Keratinocyte (primary cell): ENCODE measurements at regions not wholly inside any gene's neighbourhood (a gene's known extent, or its start where the extent isn't known, plus 50 kb on each side); places are given as distances from the start of the nearest gene placed in this dataset.

Source experiments
- DNase-seq: peaks from one replicate; pipeline ENCODE4 v3.0.0-alpha.2; 2011; ENCODE audit warnings: low read depth, missing footprints, low spot score
- FAIRE-seq: peaks from 2 replicates; lab custom pipeline; 2011; peaks lifted over from hg19 to GRCh38; lab: Jason Lieb, UNC
- H2AFZ ChIP-seq: 2 replicates; pipeline ENCODE4 v1.6.0; 2012; ENCODE audit warnings: low read length, control low read depth, inconsistent platforms; ENCODE audit not compliant: control insufficient read depth
- H3K27ac ChIP-seq: 2 replicates; pipeline ENCODE4 v1.5.1; 2011; ENCODE audit warnings: low read length; ENCODE audit not compliant: control insufficient read depth, insufficient read depth
- H3K27me3 ChIP-seq: 3 replicates; pipeline ENCODE4 v1.6.0; 2011; ENCODE audit warnings: low read length; ENCODE audit not compliant: control insufficient read depth, insufficient read depth; ENCODE audit errors: extremely low read depth
- H3K36me3 ChIP-seq, 2 experiments: 2 replicates in 1 of 2; 3 replicates in 1 of 2; pipeline ENCODE4 v1.5.1; 2011; ENCODE audit warnings: low read length in 2 of 2, mild to moderate bottlenecking in 1 of 2; ENCODE audit not compliant: control insufficient read depth in 2 of 2, insufficient read depth in 2 of 2; ENCODE audit errors: extremely low read depth in 1 of 2
- H3K4me1 ChIP-seq: 3 replicates; pipeline ENCODE4 v1.5.1; 2011; ENCODE audit warnings: low read length; ENCODE audit not compliant: control insufficient read depth, insufficient read depth; ENCODE audit errors: extremely low read depth
- H3K4me2 ChIP-seq: 3 replicates; pipeline ENCODE4 v1.6.0; 2011; ENCODE audit warnings: low read depth, low read length; ENCODE audit not compliant: control insufficient read depth, insufficient read depth; ENCODE audit errors: extremely low read depth
- H3K4me3 ChIP-seq, 3 experiments: fragments of 200-600 bp in 1 of 3; sonication (generic) in 1 of 3; 2 replicates in 2 of 3; 3 replicates in 1 of 3; pipeline ENCODE4 v1.5.1; 2011 to 2016; ENCODE audit warnings: low read length in 3 of 3, mild to moderate bottlenecking in 3 of 3, control low read depth in 2 of 3, inconsistent platforms in 1 of 3, low read depth in 1 of 3, mixed read lengths in 1 of 3, mixed run types in 1 of 3, moderate library complexity in 1 of 3; ENCODE audit not compliant: control insufficient read depth in 2 of 3, insufficient read depth in 2 of 3; ENCODE audit errors: extremely low read depth in 1 of 3
- H3K79me2 ChIP-seq: 2 replicates; pipeline ENCODE4 v1.6.0; 2012; ENCODE audit warnings: low read length; ENCODE audit not compliant: control insufficient read depth, insufficient read depth
- H3K9ac ChIP-seq: 3 replicates; pipeline ENCODE4 v1.6.0; 2011; ENCODE audit warnings: low read length; ENCODE audit not compliant: control insufficient read depth, insufficient read depth; ENCODE audit errors: extremely low read depth
- H3K9me1 ChIP-seq: 3 replicates; pipeline ENCODE4 v1.6.0; 2011; ENCODE audit warnings: low read length; ENCODE audit not compliant: control insufficient read depth, insufficient read depth; ENCODE audit errors: extremely low read depth
- H3K9me3 ChIP-seq: 2 replicates; pipeline ENCODE4 v1.5.1; 2012; ENCODE audit warnings: low read depth, low read length; ENCODE audit not compliant: control insufficient read depth
- H4K20me1 ChIP-seq: 3 replicates; pipeline ENCODE4 v1.6.0; 2011; ENCODE audit warnings: low read length; ENCODE audit not compliant: control insufficient read depth, insufficient read depth; ENCODE audit errors: extremely low read depth
- EZH2 ChIP-seq: IDR thresholded peaks from one replicate; pipeline ENCODE4 v1.6.1; 2012; ENCODE audit warnings: inconsistent platforms, mild to moderate bottlenecking, low read length, moderate library complexity
- dilution Hi-C: fragments of 300-500 bp; cut with MboI; formaldehyde crosslinking; loops from one replicate; pipeline ENCODE4 v1.7.0; 2020; ENCODE audit warnings: low sequenced_read_pairs; ENCODE audit not compliant: extremely low pct_ligation_motif_present
- TF ChIP-seq, protein P1 (sequence below), 3 experiments: IDR thresholded peaks in 1 of 3; conservative IDR thresholded peaks in 1 of 3; optimal IDR thresholded peaks in 1 of 3; 2 replicates in 2 of 3; 3 replicates in 1 of 3; pipeline versions ENCODE3 to v1.5.1; 2011; ENCODE audit warnings: low read length in 3 of 3, mild to moderate bottlenecking in 3 of 3, moderate library complexity in 2 of 3, control low read depth in 1 of 3, inconsistent platforms in 1 of 3; ENCODE audit not compliant: insufficient read depth in 2 of 3; ENCODE audit errors: extremely low read depth in 1 of 3

DNA sequence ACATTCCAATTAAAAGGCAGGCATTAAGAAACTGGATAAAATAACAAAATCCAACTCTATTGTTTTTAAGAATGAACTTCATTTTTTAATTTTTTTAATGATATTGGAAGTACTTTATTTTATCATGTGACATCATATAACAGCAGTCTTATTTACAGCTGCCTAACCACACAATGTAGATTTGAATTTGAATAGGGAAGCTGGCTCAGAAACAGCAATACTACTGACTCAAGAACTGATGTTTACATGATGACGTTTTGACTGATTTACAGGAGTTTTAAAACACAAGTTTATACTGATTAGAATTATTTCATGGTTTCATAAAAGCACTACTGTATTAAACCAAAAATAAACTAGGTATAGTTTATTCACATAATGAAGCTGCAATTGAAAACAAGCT lies 348.7 kb upstream of the NR5A2 start:
- no peaks in the 10 kb centered on the region for H3K9me1 ChIP-seq
- H3K36me3 ChIP-seq = no peaks in the 10 kb centered on the region
- no peak for FAIRE-seq
- H3K79me2 ChIP-seq = no peaks in the 10 kb centered on the region
- DNase-seq = no peak
- H3K4me1 ChIP-seq = no peaks in the 10 kb centered on the region
- H2AFZ ChIP-seq = no peak overlapping the region
- H3K9ac ChIP-seq = no peak overlapping the region
- H3K9me3 ChIP-seq = no peaks in the 10 kb centered on the region
- no peak overlapping the region for H3K4me2 ChIP-seq
- no peak for TF ChIP-seq EZH2
- TF ChIP-seq, protein P1, sequence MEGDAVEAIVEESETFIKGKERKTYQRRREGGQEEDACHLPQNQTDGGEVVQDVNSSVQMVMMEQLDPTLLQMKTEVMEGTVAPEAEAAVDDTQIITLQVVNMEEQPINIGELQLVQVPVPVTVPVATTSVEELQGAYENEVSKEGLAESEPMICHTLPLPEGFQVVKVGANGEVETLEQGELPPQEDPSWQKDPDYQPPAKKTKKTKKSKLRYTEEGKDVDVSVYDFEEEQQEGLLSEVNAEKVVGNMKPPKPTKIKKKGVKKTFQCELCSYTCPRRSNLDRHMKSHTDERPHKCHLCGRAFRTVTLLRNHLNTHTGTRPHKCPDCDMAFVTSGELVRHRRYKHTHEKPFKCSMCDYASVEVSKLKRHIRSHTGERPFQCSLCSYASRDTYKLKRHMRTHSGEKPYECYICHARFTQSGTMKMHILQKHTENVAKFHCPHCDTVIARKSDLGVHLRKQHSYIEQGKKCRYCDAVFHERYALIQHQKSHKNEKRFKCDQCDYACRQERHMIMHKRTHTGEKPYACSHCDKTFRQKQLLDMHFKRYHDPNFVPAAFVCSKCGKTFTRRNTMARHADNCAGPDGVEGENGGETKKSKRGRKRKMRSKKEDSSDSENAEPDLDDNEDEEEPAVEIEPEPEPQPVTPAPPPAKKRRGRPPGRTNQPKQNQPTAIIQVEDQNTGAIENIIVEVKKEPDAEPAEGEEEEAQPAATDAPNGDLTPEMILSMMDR (optimal IDR thresholded peaks at IDR 0.05 in 1 of 3, IDR thresholded peaks at IDR 0.05 in 1 of 3, conservative IDR thresholded peaks at IDR 0.05 in 1 of 3; ENCODE audit: extremely low read depth in 1 of 3, insufficient read depth in 2 of 3, low read length in 3 of 3) = no peak
- no peaks in the 10 kb centered on the region for H4K20me1 ChIP-seq
- no peak overlapping the region for H3K4me3 ChIP-seq
- no peaks in the 10 kb centered on the region for H3K27me3 ChIP-seq
- no peak overlapping the region for H3K27ac ChIP-seq
- dilution Hi-C loops = no loop called here

DNA sequence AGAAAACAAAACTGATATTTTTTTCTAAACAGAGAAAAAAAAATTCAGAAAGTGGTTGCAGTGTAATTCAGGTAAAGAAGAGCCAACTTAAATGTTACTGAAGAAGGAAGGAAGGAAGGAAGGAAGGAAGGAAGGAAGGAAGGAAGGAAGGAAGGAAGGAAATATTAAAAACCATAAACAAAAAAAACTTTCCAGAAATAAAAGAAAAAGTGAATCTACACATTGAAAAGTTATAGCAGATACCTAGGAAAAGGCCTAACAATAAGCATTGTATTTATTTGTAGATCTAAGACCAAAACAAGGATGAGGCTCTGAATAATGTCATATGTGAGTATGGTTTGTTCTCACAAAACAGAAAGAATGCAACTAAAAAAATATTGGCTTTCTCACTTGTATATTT lies 345.4 kb upstream of the NR5A2 start:
- Histone ChIP-seq H3K27ac (no peak overlapping the region), H3K27me3 (no peaks in the 10 kb centered on the region), H3K36me3 (no peaks in the 10 kb centered on the region), H3K4me2 (no peak overlapping the region), H3K9me1 (no peaks in the 10 kb centered on the region), H4K20me1 (no peaks in the 10 kb centered on the region), H3K4me3 (no peak overlapping the region), H3K9me3 (no peaks in the 10 kb centered on the region), H3K9ac (no peak overlapping the region), H3K79me2 (no peaks in the 10 kb centered on the region), H2AFZ (no peak overlapping the region), H3K4me1 (peaks cover 13% of the 10 kb centered on the region)
- DNase-seq (no peak), FAIRE-seq (no peak)
- TF ChIP-seq EZH2 = no peak
- TF ChIP-seq, protein P1 (optimal IDR thresholded peaks at IDR 0.05 in 1 of 3, IDR thresholded peaks at IDR 0.05 in 1 of 3, conservative IDR thresholded peaks at IDR 0.05 in 1 of 3; ENCODE audit: extremely low read depth in 1 of 3, insufficient read depth in 2 of 3, low read length in 3 of 3) = no peak
- dilution Hi-C loops = no loop called here
